Common myeloid progenitor, CD34-positive (primary cell): ENCODE measurements at regions not wholly inside any gene's neighbourhood (a gene's known extent, or its start where the extent isn't known, plus 50 kb on each side); places are given as distances from the start of the nearest gene placed in this dataset.
A peak's percentile ranks its signal among the peaks of the same experiment; 100 is the strongest.

Source experiments
- CTCF ChIA-PET: fragments of 350-600 bp; sonication (Branson Sonifier 250); formaldehyde crosslinking; loops from one replicate; lab custom pipeline; 2021; ENCODE audit warnings: antibody characterized with exemption; lab: Charles Lee
- POLR2A ChIA-PET: fragments of 350-600 bp; sonication (Branson Sonifier 250); formaldehyde crosslinking; loops from one replicate; lab custom pipeline; 2021; ENCODE audit warnings: antibody characterized with exemption; lab: Charles Lee
- DNase-seq, 3 donors: peaks; one replicate each; pipeline versions ENCODE4 v3.0.0 to v3.0.0-alpha.2; 2013
- H3K27ac ChIP-seq, 2 experiments: 1 replicate in 1 of 2; 2 replicates in 1 of 2; pipeline ENCODE4 v1.7.0; 2013; ENCODE audit warnings: inconsistent platforms in 2 of 2, low read length in 2 of 2, mild to moderate bottlenecking in 2 of 2, low read depth in 1 of 2, moderate library complexity in 1 of 2; ENCODE audit not compliant: severe bottlenecking in 2 of 2, insufficient read depth in 1 of 2, poor library complexity in 1 of 2
- H3K27me3 ChIP-seq, 5 experiments: replicated peaks in 2 of 5; 1 replicate in 3 of 5; 2 replicates in 2 of 5; pipeline versions ENCODE4 v1.6.1 to v1.7.0; 2013; ENCODE audit warnings: low read length in 4 of 5, mild to moderate bottlenecking in 2 of 5, moderate library complexity in 2 of 5, inconsistent platforms in 1 of 5; ENCODE audit not compliant: insufficient read depth in 5 of 5, control insufficient read depth in 4 of 5
- H3K36me3 ChIP-seq, 4 experiments: 1 replicate in 2 of 4; 2 replicates in 2 of 4; pipeline versions ENCODE4 v1.6.1 to v1.7.0; 2013; ENCODE audit warnings: low read length in 3 of 4, control low read depth in 1 of 4, mild to moderate bottlenecking in 1 of 4; ENCODE audit not compliant: control insufficient read depth in 4 of 4, insufficient read depth in 4 of 4
- H3K4me1 ChIP-seq, 4 experiments: 1 replicate in 3 of 4; 2 replicates in 1 of 4; pipeline versions ENCODE4 v1.6.1 to v1.7.1; 2013; ENCODE audit warnings: low read length in 3 of 4, mild to moderate bottlenecking in 3 of 4, control low read depth in 1 of 4, inconsistent platforms in 1 of 4, moderate library complexity in 1 of 4; ENCODE audit not compliant: control insufficient read depth in 4 of 4, insufficient read depth in 4 of 4; ENCODE audit errors: control extremely low read depth in 1 of 4
- H3K4me3 ChIP-seq, 7 experiments: 1 replicate in 4 of 7; 2 replicates in 3 of 7; pipeline versions ENCODE4 v1.5.1 to v1.7.0; 2013; ENCODE audit warnings: mild to moderate bottlenecking in 7 of 7, low read length in 6 of 7, moderate library complexity in 6 of 7, inconsistent platforms in 2 of 7, low read depth in 2 of 7, control low read depth in 1 of 7; ENCODE audit not compliant: insufficient read depth in 4 of 7, control insufficient read depth in 1 of 7; ENCODE audit errors: extremely low read depth in 1 of 7
- H3K9me3 ChIP-seq, 5 experiments: 1 replicate in 4 of 5; 2 replicates in 1 of 5; pipeline versions ENCODE4 v1.6.1 to v1.7.1; 2013; ENCODE audit warnings: low read length in 4 of 5, mild to moderate bottlenecking in 2 of 5, inconsistent platforms in 1 of 5, low read depth in 1 of 5, moderate library complexity in 1 of 5; ENCODE audit not compliant: control insufficient read depth in 4 of 5, insufficient read depth in 2 of 5; ENCODE audit errors: control extremely low read depth in 1 of 5
- WGBS: methylation state at CpG from one replicate; pipeline ENCODE4 v1.1.5; 2013; ENCODE audit not compliant: insufficient coverage; 5-methylcytosine and 5-hydroxymethylcytosine counted together

DNA sequence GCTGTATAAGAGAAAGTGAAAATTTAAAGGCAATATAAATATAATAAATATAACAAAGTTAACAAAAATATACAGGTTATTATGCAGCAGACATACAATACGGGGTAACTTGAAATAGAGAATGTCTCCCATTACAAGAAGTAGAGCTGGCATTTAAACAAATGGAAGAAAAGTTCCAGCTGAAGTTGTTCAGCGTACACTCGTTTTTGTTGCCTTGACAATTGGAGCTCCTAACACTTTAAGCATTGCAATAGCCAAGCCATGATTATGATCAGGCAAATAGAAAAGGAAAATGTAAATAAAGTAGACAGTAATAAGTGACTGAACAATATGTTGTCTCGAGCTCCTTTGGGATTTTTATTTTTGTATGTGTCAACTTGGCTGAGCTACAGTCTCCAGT, 737.8 kb upstream of the CELF2 start:
- Histone ChIP-seq H3K27me3 (no peaks in the 10 kb centered on the region), H3K9me3 (no peaks in the 10 kb centered on the region), H3K36me3 (no peaks in the 10 kb centered on the region), H3K4me3 (no peak overlapping the region), H3K4me1 (no peaks in the 10 kb centered on the region), H3K27ac (no peak overlapping the region)
- 100% methylated on average over 3 of the region's 4 CpGs for WGBS
- ChIA-PET POLR2A (no interaction called here), CTCF (no interaction called here)
- DNase-seq, result no peak

DNA sequence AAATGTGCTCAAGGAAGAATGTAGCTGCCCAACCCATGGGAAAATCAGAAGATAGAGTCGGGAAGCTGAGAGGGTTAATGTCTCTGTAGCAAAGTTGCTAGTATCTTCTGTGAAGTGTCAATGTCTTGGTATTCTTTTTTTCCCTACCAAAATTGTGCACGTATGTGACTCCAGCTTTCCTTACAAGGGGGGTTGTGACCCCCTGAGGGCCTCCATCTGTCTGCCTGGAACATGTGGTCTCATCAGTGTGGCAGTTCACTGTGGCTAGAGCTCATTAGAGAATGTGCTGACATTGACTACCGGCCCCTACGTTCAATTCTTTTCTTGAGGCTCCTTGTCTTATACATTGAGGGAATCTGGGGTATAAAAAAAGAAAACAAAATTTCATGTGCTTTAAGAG, 725.2 kb upstream of the CELF2 start:
- 80% methylated on average over 1 of the region's 4 CpGs for WGBS
- H3K4me1 ChIP-seq, result peaks cover 0 to 3% (median 1%) of the 10 kb centered on the region in 4 experiments
- H3K9me3 ChIP-seq, result no peaks in the 10 kb centered on the region
- no peaks in the 10 kb centered on the region for H3K36me3 ChIP-seq
- no peak overlapping the region for H3K27ac ChIP-seq
- no peaks in the 10 kb centered on the region for H3K27me3 ChIP-seq
- CTCF ChIA-PET, result no interaction called here
- POLR2A ChIA-PET, result no interaction called here
- no peak overlapping the region for H3K4me3 ChIP-seq
- no peak for DNase-seq

DNA sequence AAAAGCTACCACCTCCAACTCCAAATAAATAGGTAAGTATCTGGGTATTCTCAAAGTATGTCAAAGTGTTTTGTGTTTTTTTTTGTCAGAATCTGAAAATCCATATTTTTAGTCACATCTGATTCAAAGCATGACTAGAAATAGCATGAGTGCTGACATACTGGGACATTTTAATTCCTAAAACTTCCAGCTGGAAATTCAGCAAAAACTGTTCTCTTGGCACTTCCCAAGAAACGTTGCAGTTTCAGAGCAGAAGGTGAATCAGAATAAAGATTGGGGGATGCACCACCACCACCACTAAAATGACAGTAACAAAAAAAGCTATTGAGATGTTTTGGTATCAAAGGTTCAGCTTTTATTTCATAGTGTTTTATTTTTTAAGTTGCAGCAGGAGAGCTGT, 724.6 kb upstream of the CELF2 start:
- Histone ChIP-seq H3K4me1 (peaks cover 0 to 3% (median 1%) of the 10 kb centered on the region in 4 experiments), H3K4me3 (no peak overlapping the region), H3K27ac (no peak overlapping the region), H3K9me3 (no peaks in the 10 kb centered on the region), H3K27me3 (no peaks in the 10 kb centered on the region), H3K36me3 (no peaks in the 10 kb centered on the region)
- CTCF ChIA-PET, result no interaction called here
- DNase-seq, result no peak
- POLR2A ChIA-PET, result no interaction called here
- no CpG with 5 or more reads among the region's 1 CpG for WGBS

DNA sequence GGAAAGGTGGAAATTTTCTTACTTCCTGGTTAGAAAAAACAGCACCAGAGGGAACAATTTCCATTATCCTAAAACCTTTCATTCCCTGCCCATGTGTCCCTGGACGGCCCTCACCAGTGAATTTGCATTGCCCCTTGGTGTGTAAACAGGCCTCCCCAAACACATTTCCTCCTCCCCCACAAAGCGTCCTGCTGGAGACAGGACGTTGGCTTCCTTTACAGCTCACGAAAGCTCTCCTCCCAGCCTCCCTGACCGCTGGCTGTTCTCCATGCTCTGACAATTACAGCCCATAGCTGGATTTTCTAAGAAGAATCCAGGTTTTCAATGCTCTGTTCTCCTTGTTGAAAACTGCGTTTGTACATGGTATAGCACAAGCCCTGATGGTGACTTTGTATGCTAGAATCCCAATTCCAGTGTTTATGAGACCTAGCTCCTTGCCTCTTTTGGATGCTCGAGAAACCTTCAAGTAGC, 724.2 kb upstream of the CELF2 start:
- 32% methylated on average over 6 of the region's 7 CpGs for WGBS
- H3K4me3 ChIP-seq, result no peak overlapping the region
- peaks cover 0 to 3% (median 1%) of the 10 kb centered on the region in 4 experiments for H3K4me1 ChIP-seq
- ChIA-PET POLR2A (no interaction called here), CTCF (no interaction called here)
- DNase-seq, result no peak
- no peaks in the 10 kb centered on the region for H3K27me3 ChIP-seq
- no peak overlapping the region for H3K27ac ChIP-seq
- no peaks in the 10 kb centered on the region for H3K9me3 ChIP-seq
- no peaks in the 10 kb centered on the region for H3K36me3 ChIP-seq

DNA sequence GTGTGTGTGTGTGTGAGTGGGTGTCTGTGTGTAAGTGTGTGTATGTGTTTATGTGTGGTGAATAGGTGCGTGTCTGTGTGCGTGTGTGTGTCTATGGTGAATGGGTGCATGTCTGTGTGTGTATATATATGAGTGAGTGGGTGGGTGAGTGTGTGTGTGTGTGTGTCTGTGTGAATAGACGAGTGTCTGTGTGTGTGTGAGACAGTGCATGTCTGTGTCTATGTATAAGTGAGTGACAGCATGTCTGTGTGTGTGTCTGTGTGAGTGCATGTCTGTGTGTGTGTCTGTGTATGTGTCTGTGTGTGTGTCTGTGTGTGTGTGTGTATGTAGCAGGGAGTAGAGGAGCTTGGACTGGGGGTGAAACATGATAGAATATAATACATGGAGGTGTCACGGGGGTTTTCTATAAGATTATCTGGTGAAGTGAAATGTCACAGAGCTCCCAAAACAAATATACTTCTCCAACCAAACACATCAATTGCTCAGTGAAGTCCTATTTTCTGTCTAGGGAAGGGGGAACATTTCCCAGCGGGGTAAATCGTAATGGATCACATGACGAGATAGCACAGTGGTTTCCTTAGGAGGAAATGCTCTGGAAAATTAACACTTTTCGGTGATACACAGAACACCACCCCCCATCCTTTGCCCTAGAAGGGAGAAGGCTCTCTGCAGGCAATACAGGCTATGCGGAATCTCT, 723.3 kb upstream of the CELF2 start:
- no peaks in the 10 kb centered on the region for H3K9me3 ChIP-seq
- no peak overlapping the region for H3K4me3 ChIP-seq
- POLR2A ChIA-PET, result no interaction called here
- WGBS, result 93% methylated on average over 5 of the region's 9 CpGs
- CTCF ChIA-PET, result no interaction called here
- DNase-seq, result no peak
- no peaks in the 10 kb centered on the region for H3K27me3 ChIP-seq
- H3K36me3 ChIP-seq, result no peaks in the 10 kb centered on the region
- peaks cover 0 to 3% (median 1%) of the 10 kb centered on the region in 4 experiments for H3K4me1 ChIP-seq
- H3K27ac ChIP-seq, result no peak overlapping the region

DNA sequence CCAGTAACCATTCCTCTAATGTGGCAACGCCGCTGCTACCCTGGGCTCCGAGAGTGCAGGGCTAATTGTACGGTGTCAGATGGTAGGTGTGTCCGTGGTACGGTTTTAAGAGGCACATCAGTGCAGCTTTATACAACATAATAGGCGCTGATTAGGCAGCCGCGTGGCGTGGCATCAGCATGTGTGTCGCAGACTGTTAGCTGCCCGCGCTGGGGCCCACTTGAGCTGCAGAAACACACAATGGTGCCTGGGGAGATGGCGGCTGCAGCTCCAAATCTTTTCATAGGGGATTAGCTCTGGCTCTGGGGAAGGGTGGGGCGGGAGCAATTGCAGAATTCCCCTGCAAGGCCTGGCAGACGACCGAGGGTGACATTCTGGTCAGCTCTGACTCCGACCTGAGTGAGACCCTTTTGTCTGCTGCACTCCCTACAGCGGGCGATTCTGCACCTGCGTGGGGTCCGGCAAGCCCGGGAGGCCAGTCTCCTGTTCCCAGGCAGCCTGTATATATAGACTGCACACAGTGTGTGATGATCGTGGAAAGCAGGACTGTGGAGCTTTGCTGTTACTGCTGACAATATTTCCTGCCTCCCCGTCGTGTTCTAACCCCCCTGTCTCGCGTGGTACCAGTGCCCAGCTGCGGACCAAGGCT, 722.7 kb upstream of the CELF2 start:
- Histone ChIP-seq H3K4me1 (peaks cover 0 to 3% (median 1%) of the 10 kb centered on the region in 4 experiments), H3K4me3 (peak overlapping the region in 1 of 7 experiments; percentile 11), H3K36me3 (no peaks in the 10 kb centered on the region), H3K27me3 (no peaks in the 10 kb centered on the region), H3K27ac (no peak overlapping the region), H3K9me3 (no peaks in the 10 kb centered on the region)
- POLR2A ChIA-PET, result no interaction called here
- CTCF ChIA-PET, result no interaction called here
- DNase-seq, result no peak
- 88% methylated on average over 20 of the region's 29 CpGs for WGBS

DNA sequence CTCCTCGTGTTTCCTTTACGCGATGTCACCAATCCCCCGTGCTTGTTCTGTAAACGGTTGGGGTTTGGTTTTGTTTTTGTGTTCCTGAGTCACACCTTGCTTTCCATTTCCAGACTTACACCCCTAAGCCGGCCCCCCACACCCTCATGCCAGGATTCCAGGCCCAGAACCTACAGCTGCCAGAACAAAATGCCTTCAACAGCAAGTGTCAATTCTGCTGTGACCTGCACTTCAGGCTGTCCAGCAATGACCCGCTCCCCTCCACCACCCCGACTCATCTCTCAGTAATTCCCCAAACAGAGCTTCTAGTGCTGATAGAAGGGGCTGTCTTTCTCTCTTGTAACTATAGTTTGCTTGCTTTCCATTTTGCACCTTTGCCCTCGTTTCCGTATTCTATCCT, 722.1 kb upstream of the CELF2 start:
- Histone ChIP-seq H3K27ac (no peak overlapping the region), H3K4me3 (peak overlapping the region in 1 of 7 experiments; percentile 11), H3K27me3 (no peaks in the 10 kb centered on the region), H3K36me3 (no peaks in the 10 kb centered on the region), H3K9me3 (no peaks in the 10 kb centered on the region), H3K4me1 (peaks cover 0 to 3% (median 1%) of the 10 kb centered on the region in 4 experiments)
- POLR2A ChIA-PET, result no interaction called here
- 72% methylated on average over 5 of the region's 10 CpGs for WGBS
- DNase-seq, result no peak
- CTCF ChIA-PET, result no interaction called here
